Neuronal stem cell (in vitro differentiated cells): ENCODE measurements at regions not wholly inside any gene's neighbourhood (a gene's known extent, or its start where the extent isn't known, plus 50 kb on each side); places are given as distances from the start of the nearest gene placed in this dataset.
A peak's percentile ranks its signal among the peaks of the same experiment; 100 is the strongest.

ENCODE experiments used
- DNase-seq: peaks from one replicate; pipeline ENCODE4 v3.0.0-alpha.2; 2013; ENCODE audit warnings: low spot score
- H2AFZ ChIP-seq: one replicate; pipeline ENCODE4 v1.6.1; 2013; ENCODE audit warnings: mild to moderate bottlenecking, low read length, inconsistent platforms
- H2AK5ac ChIP-seq: 2 replicates; pipeline ENCODE4 v1.6.1; 2013; ENCODE audit warnings: low read depth, mild to moderate bottlenecking, inconsistent platforms, low read length, moderate library complexity, mixed read lengths
- H2BK120ac ChIP-seq: 2 replicates; pipeline ENCODE4 v1.6.1; 2013; ENCODE audit warnings: low read depth, mild to moderate bottlenecking, inconsistent platforms, low read length, moderate library complexity, mixed read lengths
- H2BK12ac ChIP-seq: one replicate; pipeline ENCODE4 v1.6.1; 2013; ENCODE audit warnings: low read length, inconsistent platforms
- H2BK15ac ChIP-seq: 2 replicates; pipeline ENCODE4 v1.6.1; 2013; ENCODE audit warnings: mild to moderate bottlenecking, low read length, inconsistent platforms, mixed read lengths
- H2BK5ac ChIP-seq: one replicate; pipeline ENCODE4 v1.6.1; 2013; ENCODE audit warnings: inconsistent platforms, mild to moderate bottlenecking, low read length, moderate library complexity
- H3K14ac ChIP-seq: one replicate; pipeline ENCODE4 v1.6.1; 2013; ENCODE audit warnings: low read length, inconsistent platforms
- H3K18ac ChIP-seq: 2 replicates; pipeline ENCODE4 v1.6.1; 2013; ENCODE audit warnings: low read length, inconsistent platforms
- H3K23ac ChIP-seq: 2 replicates; pipeline ENCODE4 v1.6.1; 2013; ENCODE audit warnings: low read depth, mild to moderate bottlenecking, mixed read lengths, low read length, inconsistent platforms; ENCODE audit not compliant: poor library complexity
- H3K27ac ChIP-seq: replicated peaks from 3 replicates; pipeline ENCODE4 v1.5.1; 2013; ENCODE audit warnings: low read length, inconsistent platforms
- H3K27me3 ChIP-seq, 3 experiments: 2 replicates each; pipeline ENCODE4 v1.6.1; 2013; ENCODE audit warnings: low read length in 3 of 3, mild to moderate bottlenecking in 2 of 3, inconsistent platforms in 1 of 3, low read depth in 1 of 3, mixed read lengths in 1 of 3, moderate library complexity in 1 of 3; ENCODE audit not compliant: control insufficient read depth in 3 of 3, insufficient read depth in 3 of 3
- H3K36me3 ChIP-seq, 2 donors: replicated peaks in 1 of 2; 2 replicates each; pipeline ENCODE4 v1.6.1; 2013; ENCODE audit warnings: low read length in 2 of 2; ENCODE audit not compliant: control insufficient read depth in 2 of 2, insufficient read depth in 2 of 2
- H3K4ac ChIP-seq: 2 replicates; pipeline ENCODE4 v1.6.1; 2013; ENCODE audit warnings: inconsistent platforms, mild to moderate bottlenecking, low read length, moderate library complexity
- H3K4me1 ChIP-seq, 2 donors: 1 replicate in 1 of 2; 2 replicates in 1 of 2; pipeline ENCODE4 v1.6.1; 2013; ENCODE audit warnings: low read length in 2 of 2, low read depth in 1 of 2; ENCODE audit not compliant: control insufficient read depth in 2 of 2, insufficient read depth in 1 of 2
- H3K4me2 ChIP-seq: one replicate; pipeline ENCODE4 v1.6.1; 2013; ENCODE audit warnings: mild to moderate bottlenecking, low read length, inconsistent platforms; ENCODE audit not compliant: insufficient read depth, poor library complexity, severe bottlenecking
- H3K4me3 ChIP-seq, 2 donors: 2 replicates each; pipeline ENCODE4 v1.5.1; 2013; ENCODE audit warnings: low read length in 2 of 2, mild to moderate bottlenecking in 2 of 2, inconsistent platforms in 1 of 2, moderate library complexity in 1 of 2
- H3K79me1 ChIP-seq: one replicate; pipeline ENCODE4 v1.6.1; 2013; ENCODE audit warnings: low read depth, mild to moderate bottlenecking, inconsistent platforms, low read length, moderate library complexity
- H3K9ac ChIP-seq: one replicate; pipeline ENCODE4 v1.6.1; 2013; ENCODE audit warnings: mild to moderate bottlenecking, low read depth, low read length, inconsistent platforms; ENCODE audit not compliant: poor library complexity
- H3K9me3 ChIP-seq, 2 donors: replicated peaks in 1 of 2; 2 replicates each; pipeline versions ENCODE3 to v1.6.1; 2013; ENCODE audit warnings: low read length in 2 of 2, mild to moderate bottlenecking in 2 of 2, inconsistent platforms in 1 of 2, low read depth in 1 of 2, mixed read lengths in 1 of 2, moderate library complexity in 1 of 2; ENCODE audit not compliant: control insufficient read depth in 2 of 2, insufficient read depth in 1 of 2
- H4K8ac ChIP-seq: one replicate; pipeline ENCODE4 v1.6.1; 2013; ENCODE audit warnings: low read depth, mild to moderate bottlenecking, inconsistent platforms, low read length, moderate library complexity
- H4K91ac ChIP-seq: one replicate; pipeline ENCODE4 v1.6.1; 2013; ENCODE audit warnings: low read length, low read depth, mild to moderate bottlenecking, inconsistent platforms; ENCODE audit not compliant: poor library complexity
- WGBS, 2 donors: extraction: QIAGEN DNeasy Blood & Tissue Kit; methylation state at CpG; one replicate each; pipeline ENCODE4 v1.1.7; 2013; ENCODE audit warnings: missing lambda C conversion rate in 2 of 2, mixed read lengths in 1 of 2; ENCODE audit not compliant: insufficient read length in 2 of 2, insufficient replicate concordance in 1 of 2; ENCODE audit errors: extremely low coverage in 2 of 2; 5-methylcytosine and 5-hydroxymethylcytosine counted together

DNA sequence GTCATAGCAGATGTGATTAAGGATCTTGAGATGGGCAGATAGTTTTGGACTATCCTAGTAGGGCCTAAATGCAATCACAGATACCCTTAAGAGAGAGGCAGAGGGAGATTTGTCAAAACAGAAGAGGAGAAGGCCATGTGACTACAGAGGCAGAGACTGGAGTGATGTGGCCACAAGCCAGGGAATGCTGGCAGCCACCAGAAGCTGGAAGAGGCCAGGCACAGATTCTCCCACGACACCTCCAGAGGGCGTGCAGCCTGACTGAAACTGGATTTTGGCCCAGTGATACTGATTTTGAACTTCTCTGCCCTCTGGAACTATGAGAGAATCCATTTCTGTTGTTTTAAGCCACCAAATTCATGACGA, 52.1 kb upstream of the EPS8L3 start:
- Histone ChIP-seq H3K14ac (no peak overlapping the region), H3K4ac (no peak overlapping the region), H3K79me1 (no peaks in the 10 kb centered on the region), H2BK15ac (no peak overlapping the region), H2AK5ac (no peak overlapping the region), H3K27me3 (no peaks in the 10 kb centered on the region), H3K36me3 (no peaks in the 10 kb centered on the region), H3K9ac (no peak overlapping the region), H3K27ac (no peak overlapping the region), H3K23ac (no peak overlapping the region), H3K18ac (no peak overlapping the region), H4K91ac (no peak overlapping the region), H2BK5ac (no peak overlapping the region), H3K4me3 (no peak overlapping the region), H2BK12ac (no peak overlapping the region), H2AFZ (no peak overlapping the region), H2BK120ac (no peak overlapping the region), H3K9me3 (peaks cover 7 to 8% of the 10 kb centered on the region in 2 donors), H3K4me1 (peaks cover 0 to 4% of the 10 kb centered on the region in 2 donors), H4K8ac (no peak overlapping the region), H3K4me2 (no peak overlapping the region)
- no peak for DNase-seq
- no CpG with 5 or more reads among the region's 3 CpGs for WGBS, 2 donors

DNA sequence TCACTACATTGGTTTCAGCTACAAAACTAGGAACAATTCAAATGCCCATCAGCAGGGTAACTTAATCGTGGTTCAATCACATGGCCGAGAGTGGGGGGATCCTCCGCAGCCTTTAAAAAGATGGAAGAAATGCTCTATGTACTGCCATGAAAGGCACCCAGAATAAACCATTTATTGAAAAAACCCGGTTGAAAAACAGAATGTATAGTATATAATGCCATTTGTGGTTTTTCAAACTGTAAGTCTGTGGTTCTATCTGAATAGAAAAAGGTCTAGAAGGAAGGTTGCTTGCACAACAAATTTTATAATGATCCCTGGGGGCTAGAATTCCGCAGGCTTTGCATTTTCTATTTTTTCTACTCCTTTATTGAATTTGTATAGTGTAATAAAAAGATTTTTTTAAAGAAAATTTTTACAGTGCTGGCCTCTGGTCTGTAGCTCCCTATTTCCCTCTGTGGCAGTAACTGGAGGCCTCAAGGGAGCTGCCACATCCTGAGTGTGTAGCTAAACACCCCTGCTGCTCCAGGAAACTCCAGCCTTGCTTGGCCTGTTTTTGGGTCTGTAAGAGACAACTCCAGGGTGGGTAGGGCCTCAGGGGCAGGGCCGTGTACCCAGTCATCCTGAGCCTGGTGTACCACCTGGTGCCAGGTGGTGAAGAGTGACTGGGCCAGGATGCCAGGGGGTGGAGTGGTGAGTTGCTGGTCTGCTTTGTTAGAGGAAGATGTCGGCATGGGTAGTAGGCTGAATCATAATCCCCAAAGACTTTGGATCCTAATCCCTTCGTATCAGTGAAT, 51.5 kb upstream of the EPS8L3 start:
- H3K27ac ChIP-seq = no peak overlapping the region
- no CpG with 5 or more reads among the region's 8 CpGs for WGBS, 2 donors

DNA sequence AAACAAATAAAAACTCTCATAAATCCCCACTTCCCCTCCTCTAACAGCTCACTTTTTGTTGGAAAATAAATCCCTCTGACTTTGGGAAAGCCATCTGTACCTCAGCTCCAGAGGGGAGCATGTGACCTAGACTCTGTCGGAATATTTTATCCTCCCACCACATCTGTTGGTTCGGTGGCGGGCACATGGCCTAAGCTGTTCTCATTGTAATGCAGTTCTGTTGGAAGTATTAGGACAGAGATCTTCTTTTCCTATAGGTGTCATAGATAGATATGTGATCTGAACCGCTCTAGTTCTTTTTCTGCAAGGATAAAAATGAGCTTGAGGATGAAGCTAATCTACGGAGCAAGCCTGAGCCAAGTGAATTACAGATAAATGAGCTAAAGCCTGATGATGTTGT, 50.5 kb upstream of the EPS8L3 start:
- no peak for DNase-seq
- no peaks in the 10 kb centered on the region for H3K27me3 ChIP-seq

More for the DNA sequence above, 51.5 kb upstream of the EPS8L3 start:
- no peak for DNase-seq
- Histone ChIP-seq H3K18ac (peak overlapping the region; percentile 77), H3K9me3 (peaks cover 7 to 8% of the 10 kb centered on the region in 2 donors), H4K91ac (no peak overlapping the region), H3K4me3 (peak overlapping the region in 1 of 2 donors; percentile 41), H2BK12ac (no peak overlapping the region), H2BK120ac (no peak overlapping the region), H4K8ac (no peak overlapping the region), H2AFZ (no peak overlapping the region), H3K14ac (no peak overlapping the region), H2AK5ac (no peak overlapping the region), H3K4me1 (peaks cover 0 to 4% of the 10 kb centered on the region in 2 donors), H3K36me3 (no peaks in the 10 kb centered on the region), H3K9ac (no peak overlapping the region), H2BK15ac (no peak overlapping the region), H3K4me2 (no peak overlapping the region), H2BK5ac (no peak overlapping the region), H3K79me1 (no peaks in the 10 kb centered on the region), H3K23ac (no peak overlapping the region), H3K27me3 (no peaks in the 10 kb centered on the region), H3K4ac (no peak overlapping the region)

More for the DNA sequence above, 50.5 kb upstream of the EPS8L3 start:
- Histone ChIP-seq H3K4me1 (peaks cover 0 to 4% of the 10 kb centered on the region in 2 donors), H2BK120ac (no peak overlapping the region), H3K79me1 (no peaks in the 10 kb centered on the region), H4K91ac (no peak overlapping the region), H3K4me3 (no peak overlapping the region), H3K9me3 (peaks cover 7 to 8% of the 10 kb centered on the region in 2 donors), H4K8ac (no peak overlapping the region), H3K18ac (no peak overlapping the region), H3K4me2 (no peak overlapping the region), H2AK5ac (no peak overlapping the region), H2BK5ac (no peak overlapping the region), H2BK15ac (no peak overlapping the region), H3K23ac (no peak overlapping the region), H3K4ac (no peak overlapping the region), H3K14ac (no peak overlapping the region), H3K9ac (no peak overlapping the region), H3K36me3 (no peaks in the 10 kb centered on the region), H2BK12ac (no peak overlapping the region), H2AFZ (no peak overlapping the region), H3K27ac (no peak overlapping the region)
- no CpG with 5 or more reads among the region's 5 CpGs for WGBS, 2 donors
